ENCODE measurements at regions not wholly inside any gene's neighbourhood (a gene's known extent, or its start where the extent isn't known, plus 50 kb on each side); places are given as distances from the start of the nearest gene placed in this dataset.

- no peak overlapping the region for H3K4me2 ChIP-seq (ENCODE audit: low read length)
- no peaks in the 10 kb centered on the region for H3K9me3 ChIP-seq (ENCODE audit: control insufficient read depth, insufficient read depth, low read length)
- H3K4me3 ChIP-seq (ENCODE audit: low read length) = no peak overlapping the region
- TF ChIP-seq EZH2phosphoT487 (IDR thresholded peaks at IDR 0.05; ENCODE audit: borderline replicate concordance, low read length) (no peak), CTCF (IDR thresholded peaks at IDR 0.05; ENCODE audit: low read depth, low read length, poor library complexity, severe bottlenecking) (no peak)
- no peaks in the 10 kb centered on the region for H3K9me2 ChIP-seq (replicated peaks; ENCODE audit: control insufficient read depth, low read length)
- H3K36me3 ChIP-seq (ENCODE audit: control insufficient read depth, low read length) = no peaks in the 10 kb centered on the region
- H3K27ac ChIP-seq (ENCODE audit: low read depth, low read length) = no peak overlapping the region
- H3K79me2 ChIP-seq (ENCODE audit: control insufficient read depth, low read length) = no peaks in the 10 kb centered on the region
- H3F3A ChIP-seq (ENCODE audit: control insufficient read depth, insufficient read depth) = no peaks in the 10 kb centered on the region; the same call in 1 of the 2 replicates
- no peaks in the 10 kb centered on the region for H4K20me1 ChIP-seq (ENCODE audit: control insufficient read depth, insufficient read depth, low read depth, low read length)
- peaks cover 9% of the 10 kb centered on the region for H3K27me3 ChIP-seq (ENCODE audit: control insufficient read depth, low read length)
- H3K4me1 ChIP-seq (ENCODE audit: control insufficient read depth, low read length) = peaks cover 14% of the 10 kb centered on the region
Observed at GRCh38 chr7:106723398-106723797, 62.4 kb upstream of the CCDC71L start.

GRCh38 chr7:106729720-106730385 is 68.9 kb upstream of the CCDC71L start:
- TF ChIP-seq EZH2phosphoT487 (IDR thresholded peaks at IDR 0.05; ENCODE audit: borderline replicate concordance, low read length) (no peak), CTCF (IDR thresholded peaks at IDR 0.05; ENCODE audit: low read depth, low read length, poor library complexity, severe bottlenecking) (no peak)
- peaks cover 28% of the 10 kb centered on the region for H3K4me1 ChIP-seq (ENCODE audit: control insufficient read depth, low read length)
- H3K9me3 ChIP-seq (ENCODE audit: control insufficient read depth, insufficient read depth, low read length) = no peaks in the 10 kb centered on the region
- 0 out of 2 replicates have a peak overlapping the region, but pooled peaks have one; percentile 62 for H3K4me2 ChIP-seq (ENCODE audit: low read length)
- no peaks in the 10 kb centered on the region for H3K9me2 ChIP-seq (replicated peaks; ENCODE audit: control insufficient read depth, low read length)
- no peaks in the 10 kb centered on the region for H3K79me2 ChIP-seq (ENCODE audit: control insufficient read depth, low read length)
- no peak overlapping the region for H3K4me3 ChIP-seq (ENCODE audit: low read length)
- H3K27ac ChIP-seq (ENCODE audit: low read depth, low read length) = no peak overlapping the region
- H3K36me3 ChIP-seq (ENCODE audit: control insufficient read depth, low read length) = no peaks in the 10 kb centered on the region
- H3F3A ChIP-seq (ENCODE audit: control insufficient read depth, insufficient read depth) = no peaks in the 10 kb centered on the region; the same call in 1 of the 2 replicates
- no peaks in the 10 kb centered on the region for H4K20me1 ChIP-seq (ENCODE audit: control insufficient read depth, insufficient read depth, low read depth, low read length)
- H3K27me3 ChIP-seq (ENCODE audit: control insufficient read depth, low read length) = peaks cover 32% of the 10 kb centered on the region

- Histone ChIP-seq H3K9me2 (replicated peaks; ENCODE audit: control insufficient read depth, low read length) (no peaks in the 10 kb centered on the region), H3K4me1 (ENCODE audit: control insufficient read depth, low read length) (peaks cover 28% of the 10 kb centered on the region), H3K79me2 (ENCODE audit: control insufficient read depth, low read length) (no peaks in the 10 kb centered on the region), H3F3A (ENCODE audit: control insufficient read depth, insufficient read depth) (no peaks in the 10 kb centered on the region; the same call in 1 of the 2 replicates), H4K20me1 (ENCODE audit: control insufficient read depth, insufficient read depth, low read depth, low read length) (no peaks in the 10 kb centered on the region), H3K27ac (ENCODE audit: low read depth, low read length) (no peak overlapping the region), H3K4me2 (ENCODE audit: low read length) (peak overlapping the region; percentile 62), H3K36me3 (ENCODE audit: control insufficient read depth, low read length) (no peaks in the 10 kb centered on the region), H3K9me3 (ENCODE audit: control insufficient read depth, insufficient read depth, low read length) (no peaks in the 10 kb centered on the region), H3K27me3 (ENCODE audit: control insufficient read depth, low read length) (peaks cover 37% of the 10 kb centered on the region), H3K4me3 (ENCODE audit: low read length) (peak overlapping the region; percentile 39)
- TF ChIP-seq CTCF (IDR thresholded peaks at IDR 0.05; ENCODE audit: low read depth, low read length, poor library complexity, severe bottlenecking) (no peak), EZH2phosphoT487 (IDR thresholded peaks at IDR 0.05; ENCODE audit: borderline replicate concordance, low read length) (no peak)
Observed at GRCh38 chr7:106731187-106731586, 70.2 kb upstream of the CCDC71L start.

All from DOHH2 (cell line).